GM12873 (cell line): ENCODE measurements at regions not wholly inside any gene's neighbourhood (a gene's known extent, or its start where the extent isn't known, plus 50 kb on each side); places are given as distances from the start of the nearest gene placed in this dataset.

Experiments
- TF ChIP-seq, protein P1 (sequence below): IDR thresholded peaks from 2 replicates; pipeline ENCODE4 v1.5.1; 2012; ENCODE audit warnings: low read depth, mild to moderate bottlenecking, moderate library complexity, low read length, control low read depth; ENCODE audit not compliant: insufficient read depth; ENCODE audit errors: missing control alignments

DNA sequence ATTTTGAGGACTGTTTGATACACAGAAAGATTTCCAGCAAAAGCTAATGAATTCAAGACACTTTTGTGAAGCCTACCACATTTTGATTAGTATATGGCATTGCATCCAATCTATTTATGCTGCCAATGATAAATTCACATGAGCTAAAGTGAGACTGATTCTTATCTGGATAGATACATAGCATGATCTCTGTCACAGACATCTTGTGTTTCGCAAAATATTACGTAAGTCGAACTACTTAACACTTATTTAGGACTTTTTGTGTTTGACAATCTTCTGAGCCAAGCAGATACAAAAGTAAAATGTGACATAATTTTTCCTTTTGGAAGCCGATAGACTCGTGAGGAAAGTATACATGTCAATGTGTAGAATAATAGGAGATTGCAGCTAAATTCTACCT lies 251.6 kb downstream of the HACE1 start:
- TF ChIP-seq, protein P1, sequence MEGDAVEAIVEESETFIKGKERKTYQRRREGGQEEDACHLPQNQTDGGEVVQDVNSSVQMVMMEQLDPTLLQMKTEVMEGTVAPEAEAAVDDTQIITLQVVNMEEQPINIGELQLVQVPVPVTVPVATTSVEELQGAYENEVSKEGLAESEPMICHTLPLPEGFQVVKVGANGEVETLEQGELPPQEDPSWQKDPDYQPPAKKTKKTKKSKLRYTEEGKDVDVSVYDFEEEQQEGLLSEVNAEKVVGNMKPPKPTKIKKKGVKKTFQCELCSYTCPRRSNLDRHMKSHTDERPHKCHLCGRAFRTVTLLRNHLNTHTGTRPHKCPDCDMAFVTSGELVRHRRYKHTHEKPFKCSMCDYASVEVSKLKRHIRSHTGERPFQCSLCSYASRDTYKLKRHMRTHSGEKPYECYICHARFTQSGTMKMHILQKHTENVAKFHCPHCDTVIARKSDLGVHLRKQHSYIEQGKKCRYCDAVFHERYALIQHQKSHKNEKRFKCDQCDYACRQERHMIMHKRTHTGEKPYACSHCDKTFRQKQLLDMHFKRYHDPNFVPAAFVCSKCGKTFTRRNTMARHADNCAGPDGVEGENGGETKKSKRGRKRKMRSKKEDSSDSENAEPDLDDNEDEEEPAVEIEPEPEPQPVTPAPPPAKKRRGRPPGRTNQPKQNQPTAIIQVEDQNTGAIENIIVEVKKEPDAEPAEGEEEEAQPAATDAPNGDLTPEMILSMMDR = no peak

DNA sequence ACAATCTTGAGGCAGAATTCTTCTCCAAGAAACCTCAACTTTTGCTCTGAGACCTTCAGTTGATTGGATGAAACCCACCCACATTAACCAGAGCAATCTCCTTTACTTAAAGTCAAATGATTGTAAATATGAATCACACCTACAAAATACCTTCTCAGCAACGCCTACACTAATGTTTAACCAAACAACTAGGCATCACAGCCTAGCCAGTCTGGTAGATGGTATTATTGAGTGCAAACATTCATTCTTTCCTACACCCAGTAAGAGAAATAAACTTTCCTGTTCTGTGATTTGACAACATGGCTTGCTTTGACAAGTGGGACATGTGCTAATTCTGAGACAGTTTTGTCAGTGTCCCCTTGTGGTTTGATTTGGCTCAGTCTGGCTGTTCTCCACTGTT lies 252.2 kb downstream of the HACE1 start:
- TF ChIP-seq, protein P1 = no peak

DNA sequence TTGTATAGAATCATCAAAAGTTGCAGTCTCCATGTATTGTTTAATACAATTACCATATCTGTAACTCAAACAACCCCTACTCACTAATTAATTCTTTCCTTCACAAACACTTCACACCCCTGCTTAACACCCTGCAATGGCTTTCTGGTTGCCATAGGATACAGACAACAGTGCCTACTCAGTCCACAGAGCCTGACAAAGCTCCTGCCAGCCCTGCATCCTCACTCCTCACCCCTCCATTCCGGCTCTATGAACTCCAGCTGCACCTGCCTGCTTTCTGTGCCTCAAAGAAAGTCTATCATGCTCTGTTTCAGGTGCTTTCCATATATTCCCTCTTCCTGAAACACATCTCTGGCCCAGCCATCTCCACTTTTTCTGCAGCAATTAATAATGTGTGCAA lies 253.4 kb downstream of the HACE1 start:
- TF ChIP-seq, protein P1 = no peak

DNA sequence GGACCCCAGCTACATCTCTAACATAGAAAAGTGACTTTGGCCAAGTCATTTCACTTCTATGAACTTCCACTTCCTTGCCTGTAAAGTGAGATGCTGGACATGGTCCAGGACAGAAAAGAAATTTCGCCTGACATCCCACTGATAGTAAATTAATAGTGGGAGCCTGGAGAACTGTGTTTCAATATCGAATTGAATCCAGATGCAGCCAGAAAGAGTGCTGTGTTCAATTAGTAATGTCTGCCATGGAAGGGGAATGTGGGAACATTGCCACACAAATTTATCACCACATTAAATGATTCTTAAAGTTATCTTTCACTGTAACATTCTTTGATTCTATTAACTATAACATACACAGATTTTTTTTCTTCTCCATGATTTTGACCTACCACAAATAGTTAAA lies 255.0 kb downstream of the HACE1 start:
- TF ChIP-seq, protein P1 = no peak

DNA sequence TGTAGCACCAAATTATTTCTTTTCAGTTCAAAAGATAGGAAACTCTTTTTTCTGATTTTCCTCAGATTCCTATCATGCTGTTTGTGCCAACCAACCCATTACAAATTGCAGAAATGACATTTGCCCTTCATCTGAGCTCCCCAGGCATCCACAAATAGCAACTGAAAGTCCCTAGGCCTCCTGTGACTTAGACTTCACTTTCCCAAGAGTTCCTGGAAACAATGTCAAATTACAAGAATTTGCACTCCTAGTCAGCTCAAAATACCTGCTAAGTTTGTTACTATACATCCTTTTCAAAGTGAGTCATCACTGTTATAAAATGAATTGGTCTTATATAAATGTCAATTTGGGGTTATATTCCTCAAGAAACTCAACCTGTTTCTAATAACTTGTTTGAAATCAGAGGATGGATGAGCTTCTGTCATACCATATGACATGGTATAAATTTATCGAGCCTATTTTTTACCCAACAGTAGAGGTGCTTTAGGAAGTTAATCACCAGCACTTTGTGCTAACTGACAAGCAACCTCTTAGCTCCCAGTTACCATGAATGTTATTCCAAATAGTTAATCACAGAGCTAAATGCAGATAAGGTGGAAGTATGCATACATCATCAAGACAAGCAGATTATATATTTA lies 256.5 kb downstream of the HACE1 start:
- TF ChIP-seq, protein P1 = no peak

DNA sequence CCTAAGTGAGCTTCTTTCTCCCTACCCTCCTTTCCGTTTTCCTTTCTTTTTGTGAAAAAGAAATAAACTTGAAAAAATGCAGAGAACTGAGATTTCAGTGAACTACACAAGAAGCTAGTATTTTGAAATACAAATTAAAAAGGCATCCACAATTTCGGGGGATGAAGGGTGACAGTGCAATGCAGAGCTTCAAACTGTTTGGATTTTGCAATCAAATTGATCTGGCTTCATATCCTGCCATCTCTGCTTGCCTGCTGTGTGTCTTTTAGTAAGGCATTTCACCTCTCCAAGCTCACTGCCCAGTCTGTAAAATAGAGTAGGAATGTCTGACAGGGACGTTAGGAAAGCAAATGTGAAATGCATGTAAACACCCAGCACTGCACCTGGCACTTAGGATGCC lies 258.0 kb downstream of the HACE1 start:
- TF ChIP-seq, protein P1 = no peak

DNA sequence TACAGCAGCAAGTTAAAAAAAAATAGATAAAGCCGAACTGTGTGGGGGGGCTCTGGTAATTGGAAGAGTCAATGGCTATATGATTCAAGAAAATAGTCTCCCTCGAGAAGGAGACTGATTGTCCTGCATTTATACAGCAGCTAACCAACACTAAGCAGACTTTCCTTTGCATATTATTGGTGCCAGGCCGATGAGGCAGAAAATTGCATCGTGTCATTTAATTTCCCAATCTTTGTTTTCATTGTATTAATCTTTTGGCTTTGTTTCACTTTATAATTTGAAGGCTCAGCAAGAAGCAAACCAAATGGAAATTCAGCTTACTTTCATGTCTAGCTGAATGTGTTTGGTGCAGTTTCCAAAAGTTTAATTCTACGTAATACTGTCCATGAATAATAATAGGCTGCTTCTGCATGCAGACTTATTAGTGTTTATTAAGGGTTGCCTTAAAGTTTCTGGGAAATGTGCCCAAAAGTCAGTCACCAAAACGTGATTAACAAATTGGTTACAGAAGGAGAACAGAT lies 258.5 kb downstream of the HACE1 start:
- TF ChIP-seq, protein P1 = no peak
